ENCODE measurements at regions not wholly inside any gene's neighbourhood (a gene's known extent, or its start where the extent isn't known, plus 50 kb on each side); places are given as distances from the start of the nearest gene placed in this dataset.

DNA sequence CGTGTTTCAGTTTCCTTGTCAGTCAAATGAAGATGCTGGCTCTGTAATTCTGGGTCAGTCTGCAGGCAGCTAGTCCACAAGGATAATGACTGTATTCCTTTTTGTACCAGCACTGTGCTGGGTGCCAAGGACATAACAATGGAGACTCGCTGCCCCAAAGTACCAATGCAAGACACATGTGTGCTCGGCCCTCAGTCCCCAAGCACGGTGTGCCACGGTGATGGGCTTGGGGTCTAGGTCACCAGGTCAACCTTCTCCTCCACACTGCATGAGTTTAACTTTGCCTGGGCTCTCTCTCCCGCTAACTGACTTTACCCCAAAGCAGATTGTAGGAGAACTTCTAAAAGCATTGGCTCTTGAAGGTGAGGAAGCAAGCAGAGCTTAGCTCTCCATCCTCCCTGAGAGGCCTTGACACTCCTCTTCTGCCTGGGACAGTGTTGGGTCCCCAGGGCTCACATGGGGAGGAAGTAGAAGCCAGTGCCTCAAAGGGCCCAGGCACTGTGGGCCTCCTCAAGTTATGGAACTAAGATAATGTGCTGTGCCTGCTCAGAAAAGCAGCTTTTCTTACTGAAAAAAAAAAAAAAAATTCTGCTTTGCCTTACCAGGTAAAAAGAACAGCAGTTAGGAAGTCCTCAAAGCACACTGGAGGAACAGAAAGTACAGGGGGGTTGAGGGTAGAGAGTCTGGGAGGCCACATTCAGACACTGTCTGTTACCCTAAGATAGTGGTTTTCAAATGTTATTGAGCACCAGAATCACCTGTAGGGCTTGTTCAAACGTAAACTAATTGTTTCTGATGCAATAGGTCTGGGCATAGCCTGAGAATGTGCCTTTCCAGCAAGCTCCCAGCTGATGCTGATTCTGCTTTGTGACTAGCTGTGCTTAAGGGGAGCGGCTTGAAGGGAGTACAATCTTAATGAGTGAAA lies 276.4 kb upstream of the CXCR4 start:
- no peaks in the 10 kb centered on the region for H3K27me3 ChIP-seq (ENCODE audit: control insufficient read depth, insufficient read depth, low read length)
- H3K4me3 ChIP-seq (ENCODE audit: low read length): no peak overlapping the region
- no peaks in the 10 kb centered on the region for H3K4me1 ChIP-seq (ENCODE audit: control insufficient read depth, insufficient read depth, low read length)
- no peaks in the 10 kb centered on the region for H3K36me3 ChIP-seq (ENCODE audit: control insufficient read depth, insufficient read depth, low read length)
- H3K9me3 ChIP-seq (ENCODE audit: control insufficient read depth, low read length): no peaks in the 10 kb centered on the region
- H3K9ac ChIP-seq (ENCODE audit: low read length): no peak overlapping the region

DNA sequence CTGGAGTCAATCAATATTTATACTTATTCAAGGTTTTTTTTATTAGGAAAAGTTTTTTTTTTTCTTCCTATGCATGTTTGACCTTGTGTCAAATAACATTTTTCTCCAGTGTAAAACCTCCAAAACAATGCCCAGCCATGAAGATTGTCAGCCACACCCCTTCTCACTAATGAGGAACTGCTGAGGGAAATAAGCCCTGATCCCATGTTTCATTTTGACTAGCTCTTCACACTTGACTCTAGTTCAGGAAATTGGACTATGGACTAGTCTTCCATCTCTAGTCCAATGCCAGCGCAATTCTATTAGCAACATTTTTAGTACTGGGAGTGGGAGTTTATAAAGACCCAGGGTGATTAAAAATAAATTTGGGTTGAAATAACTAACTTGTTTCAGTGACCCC lies 275.6 kb upstream of the CXCR4 start:
- Histone ChIP-seq H3K4me3 (ENCODE audit: low read length) (no peak overlapping the region), H3K9ac (ENCODE audit: low read length) (no peak overlapping the region), H3K27me3 (ENCODE audit: control insufficient read depth, insufficient read depth, low read length) (no peaks in the 10 kb centered on the region), H3K36me3 (ENCODE audit: control insufficient read depth, insufficient read depth, low read length) (no peaks in the 10 kb centered on the region), H3K9me3 (ENCODE audit: control insufficient read depth, low read length) (no peaks in the 10 kb centered on the region), H3K4me1 (ENCODE audit: control insufficient read depth, insufficient read depth, low read length) (no peaks in the 10 kb centered on the region)

GRCh38 chr2:136392897-136393505 lies 275.1 kb upstream of the CXCR4 start:
- H3K9me3 ChIP-seq (ENCODE audit: control insufficient read depth, low read length): no peaks in the 10 kb centered on the region
- H3K4me1 ChIP-seq (ENCODE audit: control insufficient read depth, insufficient read depth, low read length): no peaks in the 10 kb centered on the region
- no peak overlapping the region for H3K4me3 ChIP-seq (ENCODE audit: low read length)
- no peaks in the 10 kb centered on the region for H3K27me3 ChIP-seq (ENCODE audit: control insufficient read depth, insufficient read depth, low read length)
- no peaks in the 10 kb centered on the region for H3K36me3 ChIP-seq (ENCODE audit: control insufficient read depth, insufficient read depth, low read length)
- H3K9ac ChIP-seq (ENCODE audit: low read length): no peak overlapping the region

DNA sequence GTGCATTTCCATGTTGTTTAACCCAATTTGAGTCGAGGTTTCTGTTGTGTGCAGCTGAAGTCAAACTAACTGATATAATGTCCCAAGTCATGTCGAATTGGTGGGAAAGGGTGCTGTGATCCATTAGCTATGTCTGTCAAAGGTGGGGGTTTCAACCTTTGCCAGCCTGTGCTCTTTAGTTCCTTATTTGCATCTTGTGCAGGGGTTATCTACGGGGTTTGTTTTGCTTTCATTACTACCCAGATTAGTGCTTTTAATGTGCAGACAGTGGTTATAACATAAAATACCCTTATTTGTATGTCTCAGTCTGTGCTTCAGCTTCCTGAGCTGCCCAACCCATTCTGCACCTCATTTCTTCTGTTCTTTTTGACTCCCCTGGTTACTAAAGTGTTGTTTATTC lies 271.9 kb upstream of the CXCR4 start:
- H3K9me3 ChIP-seq (ENCODE audit: control insufficient read depth, low read length): no peaks in the 10 kb centered on the region
- no peaks in the 10 kb centered on the region for H3K4me1 ChIP-seq (ENCODE audit: control insufficient read depth, insufficient read depth, low read length)
- H3K36me3 ChIP-seq (ENCODE audit: control insufficient read depth, insufficient read depth, low read length): no peaks in the 10 kb centered on the region
- no peak overlapping the region for H3K4me3 ChIP-seq (ENCODE audit: low read length)
- no peak overlapping the region for H3K9ac ChIP-seq (ENCODE audit: low read length)
- no peaks in the 10 kb centered on the region for H3K27me3 ChIP-seq (ENCODE audit: control insufficient read depth, insufficient read depth, low read length)

DNA sequence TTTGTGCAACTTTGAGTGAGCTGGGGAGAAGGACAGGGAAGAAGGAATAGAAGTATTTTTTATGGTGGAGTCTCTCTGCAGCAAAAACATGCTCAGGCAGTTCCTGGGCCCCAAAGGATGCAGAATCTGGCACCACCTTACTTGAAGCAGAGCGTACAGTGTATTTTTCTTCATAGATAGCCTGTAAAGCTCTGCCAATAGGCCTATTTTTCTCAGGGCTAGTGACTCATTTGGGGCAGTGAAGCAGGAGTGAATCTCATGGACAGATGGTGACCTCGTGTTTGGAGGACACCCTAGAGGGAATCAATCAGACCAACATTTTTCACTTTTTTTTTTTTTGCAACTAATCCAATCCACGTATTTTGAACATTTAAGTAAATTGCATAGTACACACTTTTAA lies 268.1 kb upstream of the CXCR4 start:
- no peaks in the 10 kb centered on the region for H3K4me1 ChIP-seq (ENCODE audit: control insufficient read depth, insufficient read depth, low read length)
- no peak overlapping the region for H3K4me3 ChIP-seq (ENCODE audit: low read length)
- H3K36me3 ChIP-seq (ENCODE audit: control insufficient read depth, insufficient read depth, low read length): no peaks in the 10 kb centered on the region
- no peaks in the 10 kb centered on the region for H3K9me3 ChIP-seq (ENCODE audit: control insufficient read depth, low read length)
- H3K27me3 ChIP-seq (ENCODE audit: control insufficient read depth, insufficient read depth, low read length): no peaks in the 10 kb centered on the region
- H3K9ac ChIP-seq (ENCODE audit: low read length): no peak overlapping the region

GRCh38 chr2:136384531-136385303 lies 266.8 kb upstream of the CXCR4 start:
- H3K9ac ChIP-seq (ENCODE audit: low read length): no peak overlapping the region
- H3K27me3 ChIP-seq (ENCODE audit: control insufficient read depth, insufficient read depth, low read length): no peaks in the 10 kb centered on the region
- no peaks in the 10 kb centered on the region for H3K36me3 ChIP-seq (ENCODE audit: control insufficient read depth, insufficient read depth, low read length)
- H3K4me3 ChIP-seq (ENCODE audit: low read length): no peak overlapping the region
- H3K9me3 ChIP-seq (ENCODE audit: control insufficient read depth, low read length): no peaks in the 10 kb centered on the region
- no peaks in the 10 kb centered on the region for H3K4me1 ChIP-seq (ENCODE audit: control insufficient read depth, insufficient read depth, low read length)

DNA sequence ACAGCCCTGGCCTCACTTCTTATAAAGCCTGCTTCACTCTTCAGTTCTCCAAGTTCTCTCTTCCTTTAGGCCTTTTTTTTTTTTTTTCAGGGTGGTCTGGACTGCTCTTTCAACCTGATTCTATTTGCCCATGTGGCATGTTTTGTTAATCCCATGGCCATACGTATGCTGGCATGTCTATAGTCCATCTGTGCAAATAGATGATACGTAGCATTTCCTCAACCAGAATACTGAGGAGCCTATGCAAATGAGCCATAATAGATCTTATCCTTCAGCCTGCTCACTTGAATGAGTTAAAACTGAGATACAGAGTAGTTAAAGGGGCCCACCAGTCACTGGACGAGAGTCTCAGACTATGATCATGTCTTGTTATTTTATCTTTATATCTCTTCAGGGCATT lies 265.2 kb upstream of the CXCR4 start:
- Histone ChIP-seq H3K4me1 (ENCODE audit: control insufficient read depth, insufficient read depth, low read length) (no peaks in the 10 kb centered on the region), H3K9ac (ENCODE audit: low read length) (no peak overlapping the region), H3K27me3 (ENCODE audit: control insufficient read depth, insufficient read depth, low read length) (no peaks in the 10 kb centered on the region), H3K4me3 (ENCODE audit: low read length) (no peak overlapping the region), H3K36me3 (ENCODE audit: control insufficient read depth, insufficient read depth, low read length) (no peaks in the 10 kb centered on the region), H3K9me3 (ENCODE audit: control insufficient read depth, low read length) (no peaks in the 10 kb centered on the region)

DNA sequence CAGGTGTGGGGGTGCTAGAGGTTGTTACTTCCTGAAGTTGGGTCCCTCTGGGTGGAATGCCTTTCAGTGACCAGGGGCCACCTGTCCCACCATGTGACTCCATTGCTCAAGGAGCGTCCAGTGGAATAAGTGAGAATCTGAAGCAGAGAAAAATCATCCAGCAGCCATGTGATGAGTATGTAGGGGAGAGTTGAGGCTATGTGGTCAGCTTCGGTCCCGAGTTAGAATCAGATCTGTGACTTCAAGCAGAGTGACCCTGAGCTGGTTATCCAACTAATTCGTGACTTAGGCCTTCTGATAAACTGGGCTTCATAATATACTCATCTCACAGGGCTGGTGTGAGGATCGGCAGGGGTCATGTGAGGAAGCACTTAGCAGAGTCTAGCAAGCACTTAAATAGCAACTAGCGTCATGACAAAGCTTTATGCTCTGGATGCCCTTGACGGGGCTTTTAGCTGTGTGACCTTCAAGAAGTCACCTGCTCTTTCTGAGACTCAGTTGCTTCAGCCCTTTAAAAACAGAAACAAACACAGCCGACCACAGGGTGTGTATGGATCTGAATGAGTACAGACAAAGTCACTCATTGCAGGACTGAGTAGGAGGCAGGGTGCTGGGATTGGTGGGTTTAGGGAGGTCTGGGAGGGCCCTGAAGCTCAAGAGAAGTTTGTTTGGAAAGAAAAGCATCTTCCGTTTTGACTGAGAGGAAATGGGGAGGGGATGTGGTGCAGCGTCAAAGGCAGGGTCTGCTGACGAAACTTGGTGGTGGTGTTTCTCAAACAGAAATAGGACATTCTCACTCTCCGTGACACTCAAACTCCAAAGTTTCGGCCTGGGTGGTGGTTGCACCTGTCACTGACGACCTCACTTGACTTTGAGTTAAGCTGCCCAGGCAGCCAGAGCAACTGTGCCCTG lies 264.0 kb upstream of the CXCR4 start:
- H3K4me3 ChIP-seq (ENCODE audit: low read length): no peak overlapping the region
- H3K9me3 ChIP-seq (ENCODE audit: control insufficient read depth, low read length): no peaks in the 10 kb centered on the region
- H3K9ac ChIP-seq (ENCODE audit: low read length): no peak overlapping the region
- H3K27me3 ChIP-seq (ENCODE audit: control insufficient read depth, insufficient read depth, low read length): no peaks in the 10 kb centered on the region
- H3K4me1 ChIP-seq (ENCODE audit: control insufficient read depth, insufficient read depth, low read length): no peaks in the 10 kb centered on the region
- no peaks in the 10 kb centered on the region for H3K36me3 ChIP-seq (ENCODE audit: control insufficient read depth, insufficient read depth, low read length)

- Histone ChIP-seq H3K36me3 (ENCODE audit: control insufficient read depth, insufficient read depth, low read length) (no peaks in the 10 kb centered on the region), H3K27me3 (ENCODE audit: control insufficient read depth, insufficient read depth, low read length) (no peaks in the 10 kb centered on the region), H3K4me1 (ENCODE audit: control insufficient read depth, insufficient read depth, low read length) (no peaks in the 10 kb centered on the region), H3K9ac (ENCODE audit: low read length) (no peak overlapping the region), H3K9me3 (ENCODE audit: control insufficient read depth, low read length) (no peaks in the 10 kb centered on the region), H3K4me3 (ENCODE audit: low read length) (no peak overlapping the region)
Observed at GRCh38 chr2:136381245-136381644, 263.3 kb upstream of the CXCR4 start.

GRCh38 chr2:136378712-136379595 lies 261.0 kb upstream of the CXCR4 start:
- no peaks in the 10 kb centered on the region for H3K36me3 ChIP-seq (ENCODE audit: control insufficient read depth, insufficient read depth, low read length)
- H3K27me3 ChIP-seq (ENCODE audit: control insufficient read depth, insufficient read depth, low read length): no peaks in the 10 kb centered on the region
- H3K9ac ChIP-seq (ENCODE audit: low read length): no peak overlapping the region
- H3K9me3 ChIP-seq (ENCODE audit: control insufficient read depth, low read length): no peaks in the 10 kb centered on the region
- H3K4me1 ChIP-seq (ENCODE audit: control insufficient read depth, insufficient read depth, low read length): no peaks in the 10 kb centered on the region
- no peak overlapping the region for H3K4me3 ChIP-seq (ENCODE audit: low read length)
